ENCODE measurements at regions not wholly inside any gene's neighbourhood (a gene's known extent, or its start where the extent isn't known, plus 50 kb on each side); places are given as distances from the start of the nearest gene placed in this dataset.
"Not testable (repeated sequence)": the region's sequence is repeated elsewhere in the genome, so short reads cannot be mapped to it uniquely, and the experiment has no call there.

DNA sequence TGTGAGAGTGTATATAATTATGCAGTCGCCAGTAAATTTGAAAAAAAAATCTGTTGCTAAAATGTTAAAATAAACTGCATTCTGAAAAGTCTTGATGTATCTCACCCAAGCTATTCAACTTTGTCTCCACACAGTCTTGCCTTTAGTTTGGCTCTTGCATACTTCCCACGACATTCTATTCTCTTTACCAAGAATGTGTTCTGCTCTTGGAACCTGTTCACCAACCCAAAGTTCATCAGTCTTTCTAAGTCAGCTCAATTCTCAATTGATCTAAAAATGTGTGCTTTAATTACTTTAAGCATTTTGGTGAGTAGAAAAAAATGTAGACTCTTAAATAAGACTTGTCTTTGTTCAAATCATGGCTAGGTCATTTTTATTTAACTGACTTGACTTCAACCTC lies 657.7 kb upstream of the TBL1XR1 start:
- Histone ChIP-seq H3K36me3 (ENCODE audit: insufficient read depth, low read length, poor library complexity, severe bottlenecking) (no peaks in the 10 kb centered on the region), H3K9me3 (ENCODE audit: low read depth, low read length, poor library complexity, severe bottlenecking) (no peaks in the 10 kb centered on the region), H3K27ac (ENCODE audit: low read depth, low read length, poor library complexity, severe bottlenecking) (no peak overlapping the region), H3K4me1 (ENCODE audit: insufficient read depth, low read length, poor library complexity, severe bottlenecking) (no peaks in the 10 kb centered on the region), H3K4me3 (ENCODE audit: low read depth, low read length, poor library complexity, severe bottlenecking) (no peak overlapping the region), H3K27me3 (replicated peaks; ENCODE audit: insufficient read depth, low read depth, low read length, poor library complexity) (no peaks in the 10 kb centered on the region)
- ChIA-PET CTCF (no interaction called here), POLR2A (ENCODE audit: low non-redundant PET) (no interaction called here)
- TF ChIP-seq, protein P1, sequence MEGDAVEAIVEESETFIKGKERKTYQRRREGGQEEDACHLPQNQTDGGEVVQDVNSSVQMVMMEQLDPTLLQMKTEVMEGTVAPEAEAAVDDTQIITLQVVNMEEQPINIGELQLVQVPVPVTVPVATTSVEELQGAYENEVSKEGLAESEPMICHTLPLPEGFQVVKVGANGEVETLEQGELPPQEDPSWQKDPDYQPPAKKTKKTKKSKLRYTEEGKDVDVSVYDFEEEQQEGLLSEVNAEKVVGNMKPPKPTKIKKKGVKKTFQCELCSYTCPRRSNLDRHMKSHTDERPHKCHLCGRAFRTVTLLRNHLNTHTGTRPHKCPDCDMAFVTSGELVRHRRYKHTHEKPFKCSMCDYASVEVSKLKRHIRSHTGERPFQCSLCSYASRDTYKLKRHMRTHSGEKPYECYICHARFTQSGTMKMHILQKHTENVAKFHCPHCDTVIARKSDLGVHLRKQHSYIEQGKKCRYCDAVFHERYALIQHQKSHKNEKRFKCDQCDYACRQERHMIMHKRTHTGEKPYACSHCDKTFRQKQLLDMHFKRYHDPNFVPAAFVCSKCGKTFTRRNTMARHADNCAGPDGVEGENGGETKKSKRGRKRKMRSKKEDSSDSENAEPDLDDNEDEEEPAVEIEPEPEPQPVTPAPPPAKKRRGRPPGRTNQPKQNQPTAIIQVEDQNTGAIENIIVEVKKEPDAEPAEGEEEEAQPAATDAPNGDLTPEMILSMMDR (conservative IDR thresholded peaks at IDR 0.05; ENCODE audit: low read depth, low read length), result no peak
- no peak for TF ChIP-seq EZH2 (IDR thresholded peaks at IDR 0.05; ENCODE audit: borderline replicate concordance, low read depth, low read length, poor library complexity, severe bottlenecking)
- no TSS peak for BruUV-seq (replicated peaks)
- intact Hi-C loops (cut with micrococcal nuclease; ENCODE audit: unreplicated experiment), result no loop called here
- no peak for DNase-seq (ENCODE audit: low spot score)

DNA sequence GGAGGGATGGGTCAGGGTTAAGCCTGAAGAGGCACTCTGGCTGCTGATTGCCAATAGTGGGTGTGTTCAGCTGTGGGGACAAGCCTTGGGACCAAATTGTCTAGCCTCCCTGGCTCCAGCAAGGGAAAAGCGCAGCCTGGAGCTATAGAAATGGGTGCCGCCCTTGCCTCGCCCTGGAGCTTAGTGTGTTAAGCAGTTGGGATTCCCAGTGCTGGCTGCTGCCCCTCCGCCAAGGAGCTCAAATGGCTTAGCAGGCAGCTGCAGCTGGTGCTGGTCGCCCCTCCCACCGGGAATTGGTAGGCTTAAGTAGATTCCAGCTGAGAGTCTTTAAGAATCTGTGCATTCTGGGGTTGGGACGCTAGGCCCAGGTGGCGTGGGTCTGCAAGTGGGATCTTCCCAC lies 662.9 kb upstream of the TBL1XR1 start:
- no peaks in the 10 kb centered on the region for H3K4me1 ChIP-seq (ENCODE audit: insufficient read depth, low read length, poor library complexity, severe bottlenecking)
- H3K4me3 ChIP-seq (ENCODE audit: low read depth, low read length, poor library complexity, severe bottlenecking), result no peak overlapping the region
- intact Hi-C loops (cut with micrococcal nuclease; ENCODE audit: unreplicated experiment), result no loop called here
- TF ChIP-seq, protein P1 (conservative IDR thresholded peaks at IDR 0.05; ENCODE audit: low read depth, low read length), result no peak
- CTCF ChIA-PET, result no interaction called here
- no peaks in the 10 kb centered on the region for H3K36me3 ChIP-seq (ENCODE audit: insufficient read depth, low read length, poor library complexity, severe bottlenecking)
- POLR2A ChIA-PET (ENCODE audit: low non-redundant PET), result no interaction called here
- peaks cover 11% of the 10 kb centered on the region for H3K9me3 ChIP-seq (ENCODE audit: low read depth, low read length, poor library complexity, severe bottlenecking)
- no peak for DNase-seq (ENCODE audit: low spot score)
- H3K27me3 ChIP-seq (replicated peaks; ENCODE audit: insufficient read depth, low read depth, low read length, poor library complexity), result no peaks in the 10 kb centered on the region
- no TSS peak for BruUV-seq (replicated peaks)
- no peak overlapping the region for H3K27ac ChIP-seq (ENCODE audit: low read depth, low read length, poor library complexity, severe bottlenecking)

DNA sequence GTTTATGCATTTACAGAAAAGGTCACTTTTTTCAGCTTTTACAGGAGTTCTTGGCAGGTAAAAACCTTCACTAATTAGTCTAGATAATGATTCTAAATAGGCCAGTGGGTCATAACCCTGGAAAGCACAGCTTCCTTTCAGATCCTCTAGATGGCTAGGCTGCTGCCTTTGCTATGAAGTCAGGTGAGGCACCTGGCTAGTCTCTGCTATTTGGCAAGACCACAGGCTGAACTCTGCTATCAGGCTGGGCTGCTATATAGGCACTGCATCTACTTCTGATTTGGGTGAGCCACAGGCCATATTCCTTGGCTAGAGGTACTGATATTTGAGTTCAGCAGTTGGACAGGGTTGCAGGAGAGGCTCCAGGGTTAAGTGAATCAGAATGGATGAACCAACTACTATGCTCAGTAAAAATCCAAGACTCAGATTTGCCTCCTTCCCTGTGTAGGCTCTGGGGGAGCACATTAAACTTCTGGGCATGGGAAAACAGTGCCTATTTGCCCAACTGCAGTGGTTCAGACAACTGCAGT lies 665.7 kb upstream of the TBL1XR1 start:
- Histone ChIP-seq H3K9me3 (ENCODE audit: low read depth, low read length, poor library complexity, severe bottlenecking) (peaks cover 11% of the 10 kb centered on the region), H3K36me3 (ENCODE audit: insufficient read depth, low read length, poor library complexity, severe bottlenecking) (no peaks in the 10 kb centered on the region), H3K27ac (ENCODE audit: low read depth, low read length, poor library complexity, severe bottlenecking) (no peak overlapping the region), H3K4me3 (ENCODE audit: low read depth, low read length, poor library complexity, severe bottlenecking) (no peak overlapping the region), H3K27me3 (replicated peaks; ENCODE audit: insufficient read depth, low read depth, low read length, poor library complexity) (no peaks in the 10 kb centered on the region), H3K4me1 (ENCODE audit: insufficient read depth, low read length, poor library complexity, severe bottlenecking) (no peaks in the 10 kb centered on the region)
- ChIA-PET POLR2A (ENCODE audit: low non-redundant PET) (no interaction called here), CTCF (no interaction called here)
- DNase-seq (ENCODE audit: low spot score), result no peak
- intact Hi-C loops (cut with micrococcal nuclease; ENCODE audit: unreplicated experiment), result no loop called here
- TF ChIP-seq, protein P1 (conservative IDR thresholded peaks at IDR 0.05; ENCODE audit: low read depth, low read length), result no peak
- TF ChIP-seq EZH2 (IDR thresholded peaks at IDR 0.05; ENCODE audit: borderline replicate concordance, low read depth, low read length, poor library complexity, severe bottlenecking), result no peak
- BruUV-seq (replicated peaks), result no TSS peak

DNA sequence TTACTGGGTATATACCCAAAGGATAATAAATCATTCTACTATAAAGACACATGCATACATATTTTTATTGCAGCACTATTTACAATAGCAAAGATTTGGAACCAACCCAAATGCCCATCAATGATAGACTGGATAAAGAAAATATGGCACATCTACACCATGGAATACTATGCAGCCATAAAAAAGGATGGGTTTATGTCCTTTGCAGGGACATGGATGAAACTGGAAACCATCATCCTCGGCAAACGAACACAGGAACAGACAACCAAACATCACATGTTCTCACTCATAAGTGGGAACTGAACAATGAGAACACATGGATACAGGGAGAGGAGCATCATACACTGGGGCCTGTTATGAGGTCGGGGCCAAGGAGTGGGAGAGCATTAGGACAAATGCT lies 665.0 kb upstream of the KCNMB2 start:
- DNase-seq (ENCODE audit: low spot score); intact Hi-C loops (cut with micrococcal nuclease; ENCODE audit: unreplicated experiment); H3K4me1 ChIP-seq (ENCODE audit: insufficient read depth, low read length, poor library complexity, severe bottlenecking); POLR2A ChIA-PET (ENCODE audit: low non-redundant PET); CTCF ChIA-PET; H3K36me3 ChIP-seq (ENCODE audit: insufficient read depth, low read length, poor library complexity, severe bottlenecking); H3K27me3 ChIP-seq (replicated peaks; ENCODE audit: insufficient read depth, low read depth, low read length, poor library complexity); H3K27ac ChIP-seq (ENCODE audit: low read depth, low read length, poor library complexity, severe bottlenecking); BruUV-seq (replicated peaks); H3K4me3 ChIP-seq (ENCODE audit: low read depth, low read length, poor library complexity, severe bottlenecking); H3K9me3 ChIP-seq (ENCODE audit: low read depth, low read length, poor library complexity, severe bottlenecking): not testable (repeated sequence)

Data from A673 (cell line).